KOPT-K1 (cell line): ENCODE measurements at regions not wholly inside any gene's neighbourhood (a gene's known extent, or its start where the extent isn't known, plus 50 kb on each side); places are given as distances from the start of the nearest gene placed in this dataset.
A peak's percentile ranks its signal among the peaks of the same experiment; 100 is the strongest.

Source experiments
- H3K27ac ChIP-seq: fragments of 200-600 bp; sonication (generic); 2 replicates; pipeline ENCODE4 v1.5.1; 2016; ENCODE audit warnings: antibody characterized with exemption, mild to moderate bottlenecking, low read depth, low read length; ENCODE audit not compliant: poor library complexity, severe bottlenecking
- H3K36me3 ChIP-seq: fragments of 200-600 bp; sonication (generic); 2 replicates; pipeline ENCODE4 v1.5.1; 2017; ENCODE audit warnings: antibody characterized with exemption, mild to moderate bottlenecking, low read length, moderate library complexity; ENCODE audit not compliant: insufficient read depth
- H3K9me3 ChIP-seq: fragments of 200-600 bp; sonication (generic); 2 replicates; pipeline ENCODE4 v1.5.1; 2017; ENCODE audit warnings: antibody characterized with exemption, low read length, mild to moderate bottlenecking; ENCODE audit not compliant: insufficient read depth, poor library complexity, severe bottlenecking

GRCh38 chr9:7937761-7938491 lies 138.3 kb upstream of the DMAC1 start:
- H3K36me3 ChIP-seq, result no peaks in the 10 kb centered on the region
- no peak overlapping the region for H3K27ac ChIP-seq
- H3K9me3 ChIP-seq, result peaks cover 34% of the 10 kb centered on the region

- Histone ChIP-seq H3K9me3 (peaks cover 32% of the 10 kb centered on the region), H3K27ac (no peak overlapping the region), H3K36me3 (no peaks in the 10 kb centered on the region)
Measured at GRCh38 chr9:7936996-7937395, 137.4 kb upstream of the DMAC1 start.

GRCh38 chr9:7936163-7936562 lies 136.6 kb upstream of the DMAC1 start:
- Histone ChIP-seq H3K9me3 (peaks cover 30% of the 10 kb centered on the region), H3K36me3 (no peaks in the 10 kb centered on the region), H3K27ac (peak overlapping the region; percentile 61)

DNA sequence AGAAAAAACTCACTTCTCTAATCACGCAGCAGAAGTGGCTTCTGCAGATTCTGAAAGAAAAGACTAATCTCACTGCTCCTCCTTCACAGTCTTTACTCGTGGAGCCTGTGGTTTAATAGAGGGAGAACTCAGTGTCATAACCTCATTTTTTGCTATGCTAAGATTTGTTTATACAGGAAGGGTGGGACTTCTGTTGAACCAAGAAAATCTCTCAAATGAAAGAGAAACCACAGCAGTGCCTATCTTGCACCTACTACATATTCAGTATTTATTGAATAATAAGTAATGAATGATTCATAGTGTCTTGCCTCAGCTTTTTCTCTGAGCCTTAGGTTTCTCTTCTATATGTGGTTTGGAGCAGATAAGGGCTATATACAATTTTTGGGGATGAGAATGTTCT lies 136.1 kb upstream of the DMAC1 start:
- Histone ChIP-seq H3K9me3 (peaks cover 25% of the 10 kb centered on the region), H3K36me3 (no peaks in the 10 kb centered on the region), H3K27ac (peak overlapping the region; percentile 61)

- Histone ChIP-seq H3K9me3 (no peaks in the 10 kb centered on the region), H3K36me3 (no peaks in the 10 kb centered on the region), H3K27ac (no peak overlapping the region)
Measured at GRCh38 chr9:7932767-7933166, 133.2 kb upstream of the DMAC1 start.

- no peaks in the 10 kb centered on the region for H3K9me3 ChIP-seq
- no peaks in the 10 kb centered on the region for H3K36me3 ChIP-seq
- H3K27ac ChIP-seq, result no peak overlapping the region
Measured at GRCh38 chr9:7930613-7931012, 131.0 kb upstream of the DMAC1 start.

DNA sequence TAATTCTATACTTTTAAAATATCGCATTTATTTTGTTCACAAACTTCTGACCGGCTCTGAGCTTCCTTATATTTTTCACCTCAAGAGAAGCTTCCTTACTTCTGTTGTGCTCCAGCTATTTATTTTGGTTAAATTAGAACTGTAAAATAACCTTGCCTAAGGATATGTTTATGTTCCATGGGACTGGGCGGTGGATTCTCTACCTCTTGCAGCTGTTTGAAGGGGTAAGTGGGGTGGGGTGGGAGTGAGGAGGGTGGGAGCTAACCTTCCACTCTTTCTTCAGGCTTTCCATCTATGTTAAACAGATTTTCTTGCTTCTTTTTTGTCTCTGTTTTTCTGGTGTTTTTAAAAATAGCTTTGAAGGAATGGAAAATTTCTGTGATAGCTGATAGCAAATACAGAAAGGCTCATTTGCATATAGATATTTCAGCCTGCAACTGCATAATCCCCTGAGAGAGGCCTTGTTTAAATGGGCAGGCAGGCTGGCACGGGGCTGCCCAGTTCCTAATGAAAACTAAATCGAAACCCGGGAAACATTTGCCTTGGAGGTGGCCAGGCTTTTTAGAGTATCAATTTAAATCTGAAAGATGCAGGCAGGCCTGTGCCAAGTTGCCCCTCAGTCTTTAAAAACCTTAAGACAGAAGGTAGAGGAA lies 122.1 kb upstream of the DMAC1 start:
- H3K27ac ChIP-seq, result no peak overlapping the region
- no peaks in the 10 kb centered on the region for H3K9me3 ChIP-seq
- H3K36me3 ChIP-seq, result no peaks in the 10 kb centered on the region

- no peak overlapping the region for H3K27ac ChIP-seq
Measured at GRCh38 chr9:7912037-7912535, 112.5 kb upstream of the DMAC1 start.

DNA sequence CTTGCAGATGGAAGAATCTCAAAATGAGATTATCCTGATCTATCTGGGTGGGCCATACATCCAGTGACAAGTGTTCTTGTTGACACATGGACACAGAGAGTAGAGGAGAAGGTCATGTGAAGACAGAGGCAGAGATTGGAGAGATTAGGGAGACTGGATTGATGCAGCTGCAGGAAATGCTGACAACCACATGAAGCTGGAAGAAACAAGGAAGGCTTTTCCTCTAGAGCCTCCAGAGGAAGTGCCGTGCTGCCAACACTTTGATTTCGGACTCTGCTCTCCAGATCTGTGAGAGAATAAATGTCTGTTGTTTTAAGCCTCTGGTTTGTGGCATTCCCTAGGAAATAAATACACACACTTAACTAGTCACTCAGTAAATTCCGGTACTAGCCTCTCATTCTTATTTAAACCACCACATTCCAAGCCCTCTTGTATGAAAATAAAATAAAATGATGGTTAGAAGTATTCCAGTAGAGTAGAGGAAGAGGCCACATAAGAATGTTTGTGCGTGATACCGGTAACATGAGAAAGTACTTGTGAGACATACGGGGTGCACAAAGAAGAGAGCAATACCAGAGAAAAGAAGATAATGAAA lies 110.9 kb upstream of the DMAC1 start:
- H3K27ac ChIP-seq, result no peak overlapping the region
- H3K9me3 ChIP-seq, result no peaks in the 10 kb centered on the region
- no peaks in the 10 kb centered on the region for H3K36me3 ChIP-seq

More at GRCh38 chr9:7912037-7912535, 112.5 kb upstream of the DMAC1 start:
- no peaks in the 10 kb centered on the region for H3K36me3 ChIP-seq
- H3K9me3 ChIP-seq, result no peaks in the 10 kb centered on the region

DNA sequence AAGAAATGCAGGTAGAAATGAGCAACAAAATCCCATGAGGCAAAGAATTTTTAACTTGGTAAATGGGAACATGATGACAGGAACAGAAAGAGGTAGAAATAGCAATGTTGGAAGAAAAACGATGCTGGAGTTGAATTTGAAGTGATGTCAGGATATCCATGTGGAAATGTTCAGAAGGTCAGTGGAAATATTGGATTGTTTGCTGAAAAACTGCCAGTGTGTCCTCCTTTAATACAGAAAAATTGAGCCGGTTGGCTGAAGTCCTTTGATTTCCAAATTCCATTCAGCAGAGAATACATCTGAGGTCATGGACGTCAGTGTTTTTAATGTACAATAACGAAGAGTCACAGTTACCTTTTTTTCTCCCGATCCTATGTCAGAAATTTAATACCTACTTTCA lies 110.0 kb upstream of the DMAC1 start:
- Histone ChIP-seq H3K36me3 (no peaks in the 10 kb centered on the region), H3K27ac (no peak overlapping the region), H3K9me3 (no peaks in the 10 kb centered on the region)

GRCh38 chr9:7907551-7908337 lies 108.2 kb upstream of the DMAC1 start:
- H3K27ac ChIP-seq, result no peak overlapping the region
- no peaks in the 10 kb centered on the region for H3K36me3 ChIP-seq
- H3K9me3 ChIP-seq, result no peaks in the 10 kb centered on the region

- Histone ChIP-seq H3K27ac (no peak overlapping the region), H3K9me3 (no peaks in the 10 kb centered on the region), H3K36me3 (no peaks in the 10 kb centered on the region)
Measured at GRCh38 chr9:7906783-7907550, 107.4 kb upstream of the DMAC1 start.

- H3K27ac ChIP-seq, result no peak overlapping the region
- H3K36me3 ChIP-seq, result no peaks in the 10 kb centered on the region
- no peaks in the 10 kb centered on the region for H3K9me3 ChIP-seq
Measured at GRCh38 chr9:7901621-7902020, 102.0 kb upstream of the DMAC1 start.

DNA sequence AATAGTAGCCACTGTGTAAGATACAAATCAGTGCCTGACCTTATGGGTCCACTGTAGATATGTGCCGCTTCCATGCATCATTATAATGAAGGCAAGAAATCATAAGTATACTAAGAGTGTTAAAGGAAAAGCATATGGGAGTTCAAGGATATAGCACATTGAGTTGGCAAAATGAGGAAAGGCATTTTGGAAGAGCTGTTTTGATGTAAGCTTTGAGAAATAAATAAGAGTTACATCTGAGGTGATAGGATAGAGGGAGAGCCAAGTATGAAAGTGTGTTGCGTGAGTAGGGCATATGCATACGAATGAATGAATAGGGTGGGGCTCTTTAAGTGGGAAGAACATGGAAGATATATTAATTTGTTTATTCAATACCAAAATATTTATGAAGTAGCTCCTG lies 101.0 kb upstream of the DMAC1 start:
- H3K9me3 ChIP-seq, result no peaks in the 10 kb centered on the region
- H3K36me3 ChIP-seq, result no peaks in the 10 kb centered on the region
- H3K27ac ChIP-seq, result no peak overlapping the region
